ENCODE measurements at regions not wholly inside any gene's neighbourhood (a gene's known extent, or its start where the extent isn't known, plus 50 kb on each side); places are given as distances from the start of the nearest gene placed in this dataset.

DNA sequence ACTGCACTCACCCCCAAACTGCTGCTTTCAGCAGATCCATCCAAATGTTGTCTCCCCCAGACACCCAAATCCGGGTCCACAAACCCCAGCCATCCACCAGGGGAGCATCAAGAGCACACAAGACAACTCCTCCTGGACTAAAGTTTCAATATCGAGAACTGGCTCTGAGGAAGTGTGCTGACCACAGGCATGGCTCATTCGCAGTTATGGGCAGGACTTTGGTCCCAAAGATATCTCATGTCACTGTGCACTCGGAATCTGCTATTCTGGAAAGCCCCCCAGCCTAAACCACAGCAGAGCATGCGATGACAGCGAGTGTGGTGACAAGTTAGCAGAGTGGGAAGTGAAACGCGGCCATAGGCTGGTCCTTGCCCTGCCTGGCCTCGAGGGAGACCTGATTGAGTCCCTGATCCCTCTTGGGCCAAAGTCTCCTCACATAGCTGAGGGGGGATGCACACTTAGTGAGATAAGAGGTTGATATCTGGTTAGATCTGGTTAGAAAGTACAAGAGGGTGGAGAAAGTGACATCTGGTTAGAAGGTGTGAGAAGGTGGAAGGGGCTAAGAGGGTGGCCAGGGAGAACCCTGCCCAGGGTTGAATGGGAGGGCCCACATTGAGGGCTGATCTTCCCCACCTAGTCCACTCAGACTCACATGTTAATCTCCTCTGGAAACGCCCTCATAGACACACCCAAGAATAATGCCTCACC lies 149.7 kb downstream of the MRPL14 start:
- no peak for TF ChIP-seq EZH2phosphoT487 (conservative IDR thresholded peaks at IDR 0.05; ENCODE audit: low read length)
- TF ChIP-seq, protein P1, sequence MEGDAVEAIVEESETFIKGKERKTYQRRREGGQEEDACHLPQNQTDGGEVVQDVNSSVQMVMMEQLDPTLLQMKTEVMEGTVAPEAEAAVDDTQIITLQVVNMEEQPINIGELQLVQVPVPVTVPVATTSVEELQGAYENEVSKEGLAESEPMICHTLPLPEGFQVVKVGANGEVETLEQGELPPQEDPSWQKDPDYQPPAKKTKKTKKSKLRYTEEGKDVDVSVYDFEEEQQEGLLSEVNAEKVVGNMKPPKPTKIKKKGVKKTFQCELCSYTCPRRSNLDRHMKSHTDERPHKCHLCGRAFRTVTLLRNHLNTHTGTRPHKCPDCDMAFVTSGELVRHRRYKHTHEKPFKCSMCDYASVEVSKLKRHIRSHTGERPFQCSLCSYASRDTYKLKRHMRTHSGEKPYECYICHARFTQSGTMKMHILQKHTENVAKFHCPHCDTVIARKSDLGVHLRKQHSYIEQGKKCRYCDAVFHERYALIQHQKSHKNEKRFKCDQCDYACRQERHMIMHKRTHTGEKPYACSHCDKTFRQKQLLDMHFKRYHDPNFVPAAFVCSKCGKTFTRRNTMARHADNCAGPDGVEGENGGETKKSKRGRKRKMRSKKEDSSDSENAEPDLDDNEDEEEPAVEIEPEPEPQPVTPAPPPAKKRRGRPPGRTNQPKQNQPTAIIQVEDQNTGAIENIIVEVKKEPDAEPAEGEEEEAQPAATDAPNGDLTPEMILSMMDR (IDR thresholded peaks at IDR 0.05; ENCODE audit: insufficient read depth, low read length, poor library complexity, severe bottlenecking): no peak
- Histone ChIP-seq H3K9me2 (replicated peaks; ENCODE audit: insufficient read depth, low read length) (no peaks in the 10 kb centered on the region), H3K36me3 (ENCODE audit: low read length) (no peaks in the 10 kb centered on the region), H3K27me3 (ENCODE audit: low read length) (no peaks in the 10 kb centered on the region), H4K20me1 (ENCODE audit: low read depth, low read length) (no peaks in the 10 kb centered on the region), H3F3A (ENCODE audit: insufficient read depth) (no peaks in the 10 kb centered on the region), H3K9ac (ENCODE audit: low read length) (no peak overlapping the region), H2AFZ (ENCODE audit: low read depth, low read length, severe bottlenecking) (no peak overlapping the region), H3K4me3 (ENCODE audit: insufficient read depth, low read length, poor library complexity, severe bottlenecking) (no peak overlapping the region), H3K9me3 (ENCODE audit: insufficient read depth, low read length) (no peaks in the 10 kb centered on the region), H3K79me2 (ENCODE audit: insufficient read depth, low read length) (no peaks in the 10 kb centered on the region), H3K4me2 (ENCODE audit: low read depth, low read length, poor library complexity, severe bottlenecking) (no peak overlapping the region), H3K27ac (ENCODE audit: low read depth, low read length) (no peak overlapping the region)

GRCh38 chr6:43976706-43977403 lies 150.4 kb downstream of the MRPL14 start:
- H3K27me3 ChIP-seq (ENCODE audit: low read length): no peaks in the 10 kb centered on the region
- H3K9ac ChIP-seq (ENCODE audit: low read length): no peak overlapping the region
- no peak overlapping the region for H3K4me3 ChIP-seq (ENCODE audit: insufficient read depth, low read length, poor library complexity, severe bottlenecking)
- no peaks in the 10 kb centered on the region for H3K9me3 ChIP-seq (ENCODE audit: insufficient read depth, low read length)
- no peaks in the 10 kb centered on the region for H3K36me3 ChIP-seq (ENCODE audit: low read length)
- H3K9me2 ChIP-seq (replicated peaks; ENCODE audit: insufficient read depth, low read length): no peaks in the 10 kb centered on the region
- H3K27ac ChIP-seq (ENCODE audit: low read depth, low read length): no peak overlapping the region
- no peaks in the 10 kb centered on the region for H4K20me1 ChIP-seq (ENCODE audit: low read depth, low read length)
- no peak overlapping the region for H3K4me2 ChIP-seq (ENCODE audit: low read depth, low read length, poor library complexity, severe bottlenecking)
- no peak overlapping the region for H2AFZ ChIP-seq (ENCODE audit: low read depth, low read length, severe bottlenecking)
- no peaks in the 10 kb centered on the region for H3K79me2 ChIP-seq (ENCODE audit: insufficient read depth, low read length)
- no peaks in the 10 kb centered on the region for H3F3A ChIP-seq (ENCODE audit: insufficient read depth)
- TF ChIP-seq EZH2phosphoT487 (conservative IDR thresholded peaks at IDR 0.05; ENCODE audit: low read length): no peak
- TF ChIP-seq, protein P1 (IDR thresholded peaks at IDR 0.05; ENCODE audit: insufficient read depth, low read length, poor library complexity, severe bottlenecking): no peak

GRCh38 chr6:43974643-43975230 lies 152.5 kb downstream of the MRPL14 start:
- no peak overlapping the region for H2AFZ ChIP-seq (ENCODE audit: low read depth, low read length, severe bottlenecking)
- no peak overlapping the region for H3K27ac ChIP-seq (ENCODE audit: low read depth, low read length)
- H3K9me2 ChIP-seq (replicated peaks; ENCODE audit: insufficient read depth, low read length): no peaks in the 10 kb centered on the region
- H3F3A ChIP-seq (ENCODE audit: insufficient read depth): no peaks in the 10 kb centered on the region
- TF ChIP-seq EZH2phosphoT487 (conservative IDR thresholded peaks at IDR 0.05; ENCODE audit: low read length): no peak
- TF ChIP-seq, protein P1 (IDR thresholded peaks at IDR 0.05; ENCODE audit: insufficient read depth, low read length, poor library complexity, severe bottlenecking): no peak
- H3K9me3 ChIP-seq (ENCODE audit: insufficient read depth, low read length): no peaks in the 10 kb centered on the region
- H3K36me3 ChIP-seq (ENCODE audit: low read length): no peaks in the 10 kb centered on the region
- no peaks in the 10 kb centered on the region for H3K27me3 ChIP-seq (ENCODE audit: low read length)
- no peaks in the 10 kb centered on the region for H4K20me1 ChIP-seq (ENCODE audit: low read depth, low read length)
- no peak overlapping the region for H3K4me2 ChIP-seq (ENCODE audit: low read depth, low read length, poor library complexity, severe bottlenecking)
- no peak overlapping the region for H3K4me3 ChIP-seq (ENCODE audit: insufficient read depth, low read length, poor library complexity, severe bottlenecking)
- H3K79me2 ChIP-seq (ENCODE audit: insufficient read depth, low read length): no peaks in the 10 kb centered on the region
- no peak overlapping the region for H3K9ac ChIP-seq (ENCODE audit: low read length)

Measured in SU-DHL-6 (cell line).